ENCODE measurements at regions not wholly inside any gene's neighbourhood (a gene's known extent, or its start where the extent isn't known, plus 50 kb on each side); places are given as distances from the start of the nearest gene placed in this dataset.

DNA sequence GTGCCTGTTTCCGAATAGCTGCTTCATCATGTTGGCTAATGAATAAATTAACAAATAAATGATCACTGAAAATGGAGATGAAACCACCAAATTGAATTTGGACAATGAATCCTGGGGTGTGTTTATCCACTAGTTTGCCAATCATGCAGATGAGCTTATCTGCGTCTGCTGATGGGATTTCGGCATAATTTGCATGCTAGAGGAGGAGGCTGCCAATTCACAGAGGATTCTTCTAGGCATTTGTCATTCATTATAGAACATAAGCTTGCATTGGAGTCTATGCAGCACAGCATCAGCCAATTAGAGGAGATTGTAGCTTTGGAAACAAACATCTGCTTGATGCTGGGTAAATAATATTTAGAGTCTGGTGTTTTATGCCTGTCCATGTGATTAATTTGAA, 123.1 kb downstream of the NPIPB5 start:
- TF ChIP-seq, protein P1, sequence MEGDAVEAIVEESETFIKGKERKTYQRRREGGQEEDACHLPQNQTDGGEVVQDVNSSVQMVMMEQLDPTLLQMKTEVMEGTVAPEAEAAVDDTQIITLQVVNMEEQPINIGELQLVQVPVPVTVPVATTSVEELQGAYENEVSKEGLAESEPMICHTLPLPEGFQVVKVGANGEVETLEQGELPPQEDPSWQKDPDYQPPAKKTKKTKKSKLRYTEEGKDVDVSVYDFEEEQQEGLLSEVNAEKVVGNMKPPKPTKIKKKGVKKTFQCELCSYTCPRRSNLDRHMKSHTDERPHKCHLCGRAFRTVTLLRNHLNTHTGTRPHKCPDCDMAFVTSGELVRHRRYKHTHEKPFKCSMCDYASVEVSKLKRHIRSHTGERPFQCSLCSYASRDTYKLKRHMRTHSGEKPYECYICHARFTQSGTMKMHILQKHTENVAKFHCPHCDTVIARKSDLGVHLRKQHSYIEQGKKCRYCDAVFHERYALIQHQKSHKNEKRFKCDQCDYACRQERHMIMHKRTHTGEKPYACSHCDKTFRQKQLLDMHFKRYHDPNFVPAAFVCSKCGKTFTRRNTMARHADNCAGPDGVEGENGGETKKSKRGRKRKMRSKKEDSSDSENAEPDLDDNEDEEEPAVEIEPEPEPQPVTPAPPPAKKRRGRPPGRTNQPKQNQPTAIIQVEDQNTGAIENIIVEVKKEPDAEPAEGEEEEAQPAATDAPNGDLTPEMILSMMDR (IDR thresholded peaks at IDR 0.05), result no peak
- no peak for TF ChIP-seq POLR2A (IDR thresholded peaks at IDR 0.05)
